ENCODE measurements at regions not wholly inside any gene's neighbourhood (a gene's known extent, or its start where the extent isn't known, plus 50 kb on each side); places are given as distances from the start of the nearest gene placed in this dataset.
A peak's percentile ranks its signal among the peaks of the same experiment; 100 is the strongest.

GRCh38 chr19:46931202-46931601 lies 70.4 kb downstream of the ARHGAP35 start:
- Histone ChIP-seq H3K9me3 (no peaks in the 10 kb centered on the region), H3K36me3 (ENCODE audit: low read depth) (no peaks in the 10 kb centered on the region), H3K4me3 (no peak overlapping the region), H3K4me1 (ENCODE audit: low read depth) (peaks cover 17% of the 10 kb centered on the region)
- no peak for DNase-seq
- TF ChIP-seq, protein P1, sequence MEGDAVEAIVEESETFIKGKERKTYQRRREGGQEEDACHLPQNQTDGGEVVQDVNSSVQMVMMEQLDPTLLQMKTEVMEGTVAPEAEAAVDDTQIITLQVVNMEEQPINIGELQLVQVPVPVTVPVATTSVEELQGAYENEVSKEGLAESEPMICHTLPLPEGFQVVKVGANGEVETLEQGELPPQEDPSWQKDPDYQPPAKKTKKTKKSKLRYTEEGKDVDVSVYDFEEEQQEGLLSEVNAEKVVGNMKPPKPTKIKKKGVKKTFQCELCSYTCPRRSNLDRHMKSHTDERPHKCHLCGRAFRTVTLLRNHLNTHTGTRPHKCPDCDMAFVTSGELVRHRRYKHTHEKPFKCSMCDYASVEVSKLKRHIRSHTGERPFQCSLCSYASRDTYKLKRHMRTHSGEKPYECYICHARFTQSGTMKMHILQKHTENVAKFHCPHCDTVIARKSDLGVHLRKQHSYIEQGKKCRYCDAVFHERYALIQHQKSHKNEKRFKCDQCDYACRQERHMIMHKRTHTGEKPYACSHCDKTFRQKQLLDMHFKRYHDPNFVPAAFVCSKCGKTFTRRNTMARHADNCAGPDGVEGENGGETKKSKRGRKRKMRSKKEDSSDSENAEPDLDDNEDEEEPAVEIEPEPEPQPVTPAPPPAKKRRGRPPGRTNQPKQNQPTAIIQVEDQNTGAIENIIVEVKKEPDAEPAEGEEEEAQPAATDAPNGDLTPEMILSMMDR (IDR thresholded peaks at IDR 0.05): no peak
- intact Hi-C loops (cut with DNase I, micrococcal nuclease): no loop called here
- no peak for ATAC-seq

DNA sequence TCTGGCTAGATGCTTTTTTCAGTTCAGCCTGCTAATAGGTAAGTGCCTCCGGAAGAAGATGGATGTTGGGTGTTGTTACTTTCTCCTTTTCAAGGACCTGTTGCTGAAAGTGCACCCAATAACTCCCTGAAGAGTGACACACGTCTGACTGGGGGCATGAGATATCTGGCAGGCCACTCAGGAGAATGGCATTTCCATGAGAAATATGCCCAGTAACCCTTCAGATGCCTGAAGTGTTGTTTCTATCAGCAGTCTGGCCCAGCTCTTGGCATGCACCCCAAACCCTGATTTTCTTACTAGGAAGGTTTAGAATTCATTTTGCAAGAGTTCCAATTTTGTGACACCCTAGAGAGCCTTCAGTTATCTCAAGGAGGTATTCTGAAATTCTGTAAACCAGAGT lies 71.5 kb downstream of the ARHGAP35 start:
- ATAC-seq (no peak), DNase-seq (no peak)
- H3K4me1 ChIP-seq (ENCODE audit: low read depth): peaks cover 10% of the 10 kb centered on the region
- no peaks in the 10 kb centered on the region for H3K9me3 ChIP-seq
- no peaks in the 10 kb centered on the region for H3K36me3 ChIP-seq (ENCODE audit: low read depth)
- TF ChIP-seq, protein P1 (IDR thresholded peaks at IDR 0.05): no peak
- no peak overlapping the region for H3K4me3 ChIP-seq
- intact Hi-C loops (cut with DNase I, micrococcal nuclease): no loop called here

GRCh38 chr19:46935066-46935663 lies 74.4 kb downstream of the ARHGAP35 start:
- H3K36me3 ChIP-seq (ENCODE audit: low read depth): no peaks in the 10 kb centered on the region
- DNase-seq: no peak
- peaks cover 9% of the 10 kb centered on the region for H3K4me1 ChIP-seq (ENCODE audit: low read depth)
- ATAC-seq: peak; percentile 52
- TF ChIP-seq, protein P1 (IDR thresholded peaks at IDR 0.05): no peak
- no peak overlapping the region for H3K4me3 ChIP-seq
- intact Hi-C loops (cut with DNase I, micrococcal nuclease): no loop called here
- no peaks in the 10 kb centered on the region for H3K9me3 ChIP-seq

GRCh38 chr19:46943150-46943946 lies 76.3 kb upstream of the NPAS1 start:
- DNase-seq (no peak), ATAC-seq (no peak)
- H3K36me3 ChIP-seq (ENCODE audit: low read depth): no peaks in the 10 kb centered on the region
- no peaks in the 10 kb centered on the region for H3K9me3 ChIP-seq
- TF ChIP-seq, protein P1 (IDR thresholded peaks at IDR 0.05): no peak
- intact Hi-C loops (cut with DNase I, micrococcal nuclease): loop anchor here in 1 of 2 donors (10.0 kb wide), 1 partner anchor 79 kb away; the partner anchor contains the start of gene ARHGAP35
- H3K4me3 ChIP-seq: no peak overlapping the region
- peaks cover 40% of the 10 kb centered on the region for H3K4me1 ChIP-seq (ENCODE audit: low read depth)

DNA sequence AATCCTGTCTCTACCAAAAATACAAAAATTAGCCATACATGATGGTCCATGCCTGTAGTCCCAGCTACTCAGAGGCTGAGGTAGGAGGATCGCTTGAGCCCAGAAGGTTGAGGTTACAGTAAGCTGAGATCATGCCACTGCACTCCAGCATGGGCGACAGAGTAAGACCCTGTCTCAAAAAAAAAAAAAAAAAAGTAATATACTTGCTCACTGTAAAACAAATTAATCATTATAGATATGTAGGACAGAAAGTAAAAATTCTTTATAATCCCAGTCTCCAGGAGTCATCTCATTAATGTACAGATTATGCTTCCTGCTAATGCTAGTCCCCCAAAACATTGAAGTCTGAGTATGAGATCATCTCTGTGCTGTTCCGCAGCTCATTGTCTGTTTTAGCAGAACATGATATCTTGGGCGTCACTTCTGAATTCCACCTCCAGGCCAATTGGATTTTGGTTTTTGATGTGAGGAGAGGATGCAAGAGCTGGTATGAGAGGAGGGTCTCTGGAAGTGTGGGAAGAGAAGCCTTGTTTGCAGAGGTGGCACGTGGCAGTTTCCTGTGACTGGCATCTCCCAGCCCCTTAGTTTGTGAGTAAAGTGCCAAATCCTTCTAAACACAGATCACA lies 75.4 kb upstream of the NPAS1 start:
- Histone ChIP-seq H3K9me3 (no peaks in the 10 kb centered on the region), H3K4me3 (no peak overlapping the region), H3K4me1 (ENCODE audit: low read depth) (peaks cover 40% of the 10 kb centered on the region), H3K36me3 (ENCODE audit: low read depth) (no peaks in the 10 kb centered on the region)
- intact Hi-C loops (cut with DNase I, micrococcal nuclease): loop anchor here in 1 of 2 donors (10.0 kb wide), 1 partner anchor 79 kb away; the partner anchor contains the start of gene ARHGAP35
- no peak for ATAC-seq
- no peak for DNase-seq
- TF ChIP-seq, protein P1 (IDR thresholded peaks at IDR 0.05): no peak

Data from mucosa of descending colon (tissue), 3 donors.